ENCODE measurements at regions not wholly inside any gene's neighbourhood (a gene's known extent, or its start where the extent isn't known, plus 50 kb on each side); places are given as distances from the start of the nearest gene placed in this dataset.

- DNase-seq = no peak
These were observed 66.0 kb upstream of the ZFAND5 start for GRCh38 chr9:72431036-72431435.

- no peak for DNase-seq
These were observed 63.3 kb upstream of the ZFAND5 start for GRCh38 chr9:72428329-72428728.

- DNase-seq = no peak
These were observed 62.8 kb upstream of the ZFAND5 start for GRCh38 chr9:72427801-72428200.

GRCh38 chr9:72424131-72424530 lies 59.1 kb upstream of the ZFAND5 start:
- no peak for DNase-seq

GRCh38 chr9:72422214-72422613 lies 57.2 kb upstream of the ZFAND5 start:
- no peak for DNase-seq

- DNase-seq = no peak
These were observed 55.8 kb upstream of the ZFAND5 start for GRCh38 chr9:72420783-72421182.

- DNase-seq = no peak
These were observed 50.9 kb upstream of the ZFAND5 start for GRCh38 chr9:72415948-72416347.

- no peak for DNase-seq
These were observed 50.2 kb upstream of the ZFAND5 start for GRCh38 chr9:72415163-72415562.

Data from NCI-H2171 treated with DMSO at 0.1 percent for 48 hours (cell line).